Endometrial microvascular endothelial cells (primary cell): ENCODE measurements at regions not wholly inside any gene's neighbourhood (a gene's known extent, or its start where the extent isn't known, plus 50 kb on each side); places are given as distances from the start of the nearest gene placed in this dataset.

ENCODE experiments used
- in situ Hi-C: cut with HindIII; loops from 2 replicates; pipeline ENCODE4 v1.10.0; 2017; ENCODE audit warnings: low sequenced_read_pairs, low pct_unique_long_range_greater_than_20kb; ENCODE audit errors: inconsistent ontology term

GRCh38 chr12:124709722-124710687 is 142.6 kb upstream of the NCOR2 start:
- in situ Hi-C loops = no loop called here

GRCh38 chr12:124707316-124707715 is 139.9 kb upstream of the NCOR2 start:
- in situ Hi-C loops = no loop called here

DNA sequence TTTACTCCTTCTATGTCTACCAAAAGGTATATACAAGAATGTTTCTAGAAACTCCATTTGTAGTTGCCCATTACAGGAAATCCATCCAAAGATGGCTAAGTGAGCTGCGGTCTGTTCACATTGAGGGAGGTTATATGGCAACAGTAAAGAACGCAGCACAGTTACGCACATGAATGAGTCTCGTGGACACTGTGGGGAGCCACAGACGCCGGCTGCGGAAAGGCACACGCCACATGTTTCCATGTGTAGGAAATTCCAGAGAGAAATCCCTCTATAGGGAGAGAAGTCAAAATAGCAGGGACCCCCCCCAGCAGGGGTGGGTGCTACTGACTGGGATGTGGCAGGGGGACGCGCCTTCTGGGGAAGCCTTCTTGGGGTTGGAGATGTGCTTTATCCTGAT is 139.0 kb upstream of the NCOR2 start:
- in situ Hi-C loops = no loop called here

DNA sequence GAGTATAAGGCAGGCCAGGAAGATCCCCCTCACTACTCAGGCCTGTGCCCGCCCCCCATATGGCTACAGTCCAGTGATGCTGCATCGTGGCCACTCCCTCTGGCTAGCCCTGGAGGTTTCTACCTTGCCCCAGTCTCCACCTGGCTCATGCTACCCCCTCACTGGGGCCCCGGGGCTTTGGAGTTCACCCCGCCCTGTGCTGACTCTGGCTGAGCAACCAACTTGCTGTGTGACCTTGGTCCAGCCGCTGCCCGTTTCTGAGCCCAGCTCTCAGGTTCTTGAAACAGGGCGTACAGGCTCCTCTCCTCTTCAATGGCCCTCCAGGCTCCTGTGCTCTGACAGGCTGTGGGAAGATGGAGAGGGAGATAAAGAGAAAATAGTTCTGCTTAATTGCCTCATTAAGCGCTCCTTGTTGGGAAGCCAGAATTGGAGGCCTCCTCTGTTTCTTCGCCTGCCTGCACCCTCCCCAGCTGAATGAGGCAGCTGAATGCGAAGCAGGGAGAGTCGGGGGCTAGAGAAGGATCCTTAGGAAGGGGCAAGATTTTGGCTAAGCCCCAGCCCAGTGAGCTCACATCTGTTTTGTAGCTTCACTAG is 138.2 kb upstream of the NCOR2 start:
- in situ Hi-C loops = no loop called here

GRCh38 chr12:124704619-124705018 is 137.2 kb upstream of the NCOR2 start:
- in situ Hi-C loops = no loop called here

DNA sequence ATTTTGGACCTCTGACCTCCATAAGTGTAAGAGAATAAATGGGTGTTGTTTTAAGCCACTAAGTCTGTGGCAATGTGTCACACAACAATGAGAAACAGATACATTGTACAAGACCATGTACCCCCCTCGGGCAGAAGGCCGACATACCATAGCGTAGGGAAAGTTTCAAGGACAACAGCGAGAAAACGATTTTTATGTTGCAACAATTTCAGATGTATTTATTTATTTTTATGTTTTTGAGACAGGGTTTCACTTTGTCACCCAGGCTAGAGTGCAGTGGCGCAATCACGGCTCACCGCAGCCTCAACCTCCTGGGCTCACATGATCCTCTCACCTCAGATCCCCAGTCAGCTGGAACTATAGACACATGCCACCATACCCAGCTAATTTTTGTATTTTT is 136.4 kb upstream of the NCOR2 start:
- in situ Hi-C loops = no loop called here

DNA sequence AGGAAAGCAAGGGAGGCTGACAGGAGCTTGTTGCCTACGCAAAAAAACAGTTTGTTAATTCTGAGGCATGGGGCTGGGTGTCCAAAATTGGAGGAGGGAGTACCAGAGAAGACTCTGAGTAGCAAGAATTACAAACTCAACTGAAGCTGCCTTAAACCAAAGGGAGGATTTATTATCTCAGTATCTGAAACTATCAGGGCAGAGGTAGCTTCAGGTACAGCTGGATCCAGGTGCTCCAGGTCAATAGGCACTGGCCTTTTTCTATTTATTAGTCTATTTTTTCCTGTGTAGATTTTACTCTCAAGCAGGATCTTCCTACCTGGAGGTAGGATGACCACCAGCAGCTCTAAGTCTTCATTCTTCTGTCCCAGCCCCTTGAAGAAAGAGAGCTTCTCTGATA is 135.3 kb upstream of the NCOR2 start:
- in situ Hi-C loops = no loop called here

DNA sequence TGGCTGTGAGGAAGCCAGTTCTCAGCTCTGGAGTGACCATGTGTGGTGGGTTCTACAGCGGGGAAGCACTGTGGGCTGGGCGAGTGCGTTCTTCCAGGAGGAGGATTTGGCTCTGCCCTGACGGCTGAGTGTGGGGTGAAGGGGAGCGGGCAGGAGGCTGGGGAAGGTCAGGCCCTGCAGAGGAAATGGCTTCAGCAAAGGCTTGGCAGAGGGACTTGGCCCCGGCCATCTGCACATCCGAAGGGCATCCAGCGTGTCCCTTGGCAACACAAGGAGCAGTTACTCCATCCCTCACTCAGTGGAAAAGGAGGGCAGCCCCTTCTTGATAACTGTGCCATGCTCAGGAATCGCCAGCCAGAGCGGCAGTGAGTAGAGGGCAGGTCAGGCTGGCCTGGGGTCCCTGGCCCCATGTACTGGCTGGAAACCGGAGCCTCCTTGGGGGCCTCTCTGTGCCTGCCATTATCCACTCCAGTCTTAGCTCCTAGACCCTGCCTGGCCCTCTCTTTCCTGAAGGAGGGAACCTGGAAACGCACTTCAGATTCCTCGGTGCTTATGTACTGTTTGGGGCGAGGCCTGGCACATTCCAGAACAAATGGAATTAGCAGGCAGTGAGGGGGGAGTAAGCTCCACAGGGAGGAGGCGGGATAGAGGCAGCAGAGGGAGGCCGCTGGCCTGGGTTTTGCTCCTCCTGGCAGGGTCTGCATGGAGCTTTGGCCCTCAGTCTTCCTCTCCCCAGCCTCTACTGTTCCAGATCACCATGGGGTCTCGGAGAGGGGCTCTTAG is 133.6 kb upstream of the NCOR2 start:
- in situ Hi-C loops = no loop called here

DNA sequence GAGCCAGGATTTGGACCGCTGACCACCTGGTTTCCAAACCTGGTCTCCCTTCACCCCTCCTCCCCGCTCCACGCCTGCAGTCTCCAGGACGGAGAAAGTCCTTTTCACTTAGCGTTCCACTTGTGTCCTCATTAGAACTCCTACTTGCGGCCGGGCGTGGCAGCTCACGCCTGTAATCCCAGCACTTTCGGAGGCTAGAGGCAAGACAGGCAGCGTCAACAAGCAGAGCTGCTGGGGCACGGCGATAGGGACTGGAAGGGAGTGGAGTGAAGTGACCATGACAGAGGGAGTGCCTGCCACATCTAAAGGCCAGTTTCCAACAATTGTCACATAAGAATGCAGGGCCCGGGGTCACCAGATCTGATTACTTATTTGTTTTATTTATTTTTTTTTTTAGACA is 132.5 kb upstream of the NCOR2 start:
- in situ Hi-C loops = loop anchor here (25.0 kb wide), 1 partner anchor 188 kb away; no protein-coding TSS in a partner anchor

DNA sequence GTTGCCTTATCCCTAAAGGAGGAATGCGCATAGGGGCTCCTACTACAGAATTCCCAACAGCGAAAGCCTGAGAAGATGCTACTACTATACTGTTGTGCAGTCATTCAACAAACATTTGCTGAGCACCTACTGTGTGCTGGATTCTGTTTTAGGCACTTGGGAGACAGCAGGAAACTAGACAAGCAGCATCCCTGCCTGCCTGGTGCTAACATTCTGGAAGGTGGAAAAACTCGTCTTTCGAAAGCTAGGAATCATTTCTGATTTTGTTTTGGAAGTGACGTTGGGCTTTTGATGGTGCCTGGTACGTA is 131.5 kb upstream of the NCOR2 start:
- in situ Hi-C loops = loop anchor here (25.0 kb wide), 1 partner anchor 187 kb away; no protein-coding TSS in a partner anchor

- in situ Hi-C loops = loop anchor here (25.0 kb wide), 1 partner anchor 186 kb away; no protein-coding TSS in a partner anchor
Observed at GRCh38 chr12:124698211-124698997, 131.0 kb upstream of the NCOR2 start.

DNA sequence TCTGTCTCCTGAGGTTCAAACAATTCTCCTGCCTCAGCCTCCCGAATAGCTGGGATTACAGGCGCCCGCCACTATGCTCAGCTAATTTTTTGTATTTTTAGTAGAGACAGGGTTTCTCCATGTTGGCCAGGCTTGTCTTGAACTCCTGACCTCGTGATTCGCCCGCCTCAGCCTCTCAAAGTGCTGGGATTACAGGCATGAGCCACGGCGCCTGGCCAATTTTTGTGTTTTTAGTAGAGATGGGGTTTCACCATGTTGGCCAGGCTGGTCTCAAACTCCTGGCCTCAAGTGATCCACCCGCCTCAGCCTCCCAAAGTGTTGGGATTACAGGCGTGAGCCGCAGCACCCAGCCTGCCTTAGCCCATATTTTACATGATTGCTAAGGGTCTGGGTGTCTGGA is 130.3 kb upstream of the NCOR2 start:
- in situ Hi-C loops = loop anchor here (25.0 kb wide), 1 partner anchor 185 kb away; no protein-coding TSS in a partner anchor

GRCh38 chr12:124696693-124697476 is 129.5 kb upstream of the NCOR2 start:
- in situ Hi-C loops = loop anchor here (25.0 kb wide), 1 partner anchor 185 kb away; no protein-coding TSS in a partner anchor

- in situ Hi-C loops = loop anchor here (25.0 kb wide), 1 partner anchor 184 kb away; no protein-coding TSS in a partner anchor
Observed at GRCh38 chr12:124695861-124696260, 128.4 kb upstream of the NCOR2 start.

GRCh38 chr12:124694846-124695497 is 127.6 kb upstream of the NCOR2 start:
- in situ Hi-C loops = loop anchor here (25.0 kb wide), 1 partner anchor 183 kb away; no protein-coding TSS in a partner anchor

- in situ Hi-C loops = loop anchor here (25.0 kb wide), 1 partner anchor 182 kb away; no protein-coding TSS in a partner anchor
Observed at GRCh38 chr12:124694250-124694649, 126.8 kb upstream of the NCOR2 start.

DNA sequence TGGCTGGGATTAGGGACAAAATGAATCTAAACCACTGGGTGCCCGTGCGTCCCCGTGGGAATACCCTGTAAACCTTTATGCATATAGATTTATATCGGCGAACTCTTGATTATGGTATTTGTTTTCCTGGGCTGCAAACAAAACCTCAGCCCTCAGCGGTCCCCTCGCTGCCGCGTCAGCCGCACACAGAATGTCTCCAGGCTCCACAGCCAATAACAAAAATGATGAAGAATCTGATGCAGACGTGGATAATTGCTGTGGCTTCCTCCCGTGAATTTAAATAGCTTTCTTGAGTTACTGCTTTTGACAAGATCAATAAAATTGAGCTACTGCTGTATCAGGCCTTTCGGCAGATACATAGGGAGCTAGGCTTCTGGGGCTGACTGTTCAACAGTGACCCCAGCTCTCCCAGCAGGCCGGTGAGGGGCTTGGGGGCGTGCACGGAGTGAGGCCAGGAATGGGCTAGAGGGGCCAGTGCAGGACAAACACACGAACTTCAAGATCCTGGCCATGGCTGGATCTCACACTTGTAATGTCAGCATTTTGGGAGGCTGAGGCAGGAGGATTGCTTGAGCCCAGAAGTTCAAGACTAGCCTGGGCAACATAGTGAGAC is 125.8 kb upstream of the NCOR2 start:
- in situ Hi-C loops = loop anchor here (25.0 kb wide), 1 partner anchor 181 kb away; no protein-coding TSS in a partner anchor
